HEK293 (cell line): ENCODE measurements at regions not wholly inside any gene's neighbourhood (a gene's known extent, or its start where the extent isn't known, plus 50 kb on each side); places are given as distances from the start of the nearest gene placed in this dataset.

Experiments
- CTCF ChIA-PET: fragments of 350-600 bp; formaldehyde crosslinking; extraction: SDS; loops from one replicate; lab custom pipeline; 2021; ENCODE audit warnings: antibody characterized with exemption; lab: Yijun Ruan, JAX
- POLR2A ChIA-PET: fragments of 300-600 bp; formaldehyde crosslinking; extraction: SDS; loops from one replicate; lab custom pipeline; 2020; ENCODE audit warnings: antibody characterized with exemption, inconsistent platforms; lab: Yijun Ruan, JAX
- H3K27ac ChIP-seq: fragments of 200-500 bp; sonication (Bioruptor generic); 2 replicates; pipeline ENCODE4 v1.5.1; 2014; ENCODE audit warnings: low read depth, low read length, control low read depth, inconsistent platforms; ENCODE audit errors: extremely low read depth
- H3K36me3 ChIP-seq, 2 experiments: fragments of 200-500 bp in 1 of 2; sonication (Bioruptor generic) in 1 of 2; 1 replicate in 1 of 2; 2 replicates in 1 of 2; pipeline ENCODE4 v1.5.1; 2014 to 2017; ENCODE audit warnings: inconsistent platforms in 2 of 2, low read length in 2 of 2; ENCODE audit not compliant: control insufficient read depth in 2 of 2, insufficient read depth in 1 of 2
- H3K4me1 ChIP-seq: fragments of 200-500 bp; sonication (Bioruptor generic); 2 replicates; pipeline ENCODE4 v1.5.1; 2014; ENCODE audit warnings: mild to moderate bottlenecking, low read length, inconsistent platforms; ENCODE audit not compliant: control insufficient read depth, insufficient read depth
- H3K4me3 ChIP-seq: 2 replicates; pipeline ENCODE4 v1.5.1; 2011; ENCODE audit warnings: low read depth, mild to moderate bottlenecking, control low read depth, low read length, moderate library complexity
- H3K9me3 ChIP-seq: fragments of 200-500 bp; sonication (Bioruptor generic); 2 replicates; pipeline ENCODE4 v1.5.1; 2014; ENCODE audit warnings: low read depth, low read length, inconsistent platforms; ENCODE audit not compliant: control insufficient read depth, insufficient read depth
- BCL11A ChIP-seq: fragments of 450-650 bp; formaldehyde crosslinking; IDR thresholded peaks from 2 replicates; pipeline ENCODE4 v1.5.1; 2016; ENCODE audit warnings: low read depth, missing biosample characterization, missing genetic modification characterization
- HOXA7 ChIP-seq: sonication (generic); formaldehyde crosslinking; IDR thresholded peaks from 2 replicates; pipeline ENCODE4 v1.8.1; 2022; ENCODE audit warnings: missing genetic modification reagents, borderline replicate concordance
- OSR2 ChIP-seq: fragments of 450-650 bp; formaldehyde crosslinking; IDR thresholded peaks from 2 replicates; pipeline ENCODE4 v1.5.1; 2016; ENCODE audit warnings: missing biosample characterization, missing genetic modification characterization
- SP2 ChIP-seq: fragments of 450-650 bp; formaldehyde crosslinking; IDR thresholded peaks from 2 replicates; pipeline ENCODE4 v1.5.1; 2016; ENCODE audit warnings: missing biosample characterization, missing genetic modification characterization
- YY1 ChIP-seq: fragments of 450-650 bp; formaldehyde crosslinking; IDR thresholded peaks from 2 replicates; pipeline ENCODE4 v1.5.1; 2018; ENCODE audit warnings: missing biosample characterization, missing genetic modification characterization
- ZFP41 ChIP-seq: fragments of 450-650 bp; formaldehyde crosslinking; IDR thresholded peaks from 2 replicates; pipeline ENCODE4 v1.5.1; 2016; ENCODE audit warnings: missing biosample characterization, missing genetic modification characterization, borderline replicate concordance
- ZFP69B ChIP-seq: fragments of 450-650 bp; formaldehyde crosslinking; IDR thresholded peaks from 2 replicates; pipeline ENCODE4 v1.5.1; 2016; ENCODE audit warnings: missing biosample characterization, missing genetic modification characterization
- ZNF133 ChIP-seq: fragments of 450-650 bp; formaldehyde crosslinking; IDR thresholded peaks from 2 replicates; pipeline ENCODE4 v1.5.1; 2016; ENCODE audit warnings: missing biosample characterization, missing genetic modification characterization
- ZNF155 ChIP-seq: fragments of 450-650 bp; formaldehyde crosslinking; IDR thresholded peaks from 2 replicates; pipeline ENCODE4 v1.5.1; 2016; ENCODE audit warnings: missing biosample characterization, missing genetic modification characterization
- ZNF157 ChIP-seq: fragments of 450-650 bp; formaldehyde crosslinking; IDR thresholded peaks from 2 replicates; pipeline ENCODE4 v1.5.1; 2016; ENCODE audit warnings: missing biosample characterization, missing genetic modification characterization
- ZNF16 ChIP-seq: fragments of 450-650 bp; formaldehyde crosslinking; IDR thresholded peaks from 2 replicates; pipeline ENCODE4 v1.5.1; 2016; ENCODE audit warnings: low read depth, missing biosample characterization, missing genetic modification characterization
- ZNF202 ChIP-seq: fragments of 450-650 bp; formaldehyde crosslinking; IDR thresholded peaks from 2 replicates; pipeline ENCODE4 v1.5.1; 2016; ENCODE audit warnings: missing biosample characterization, missing genetic modification characterization, borderline replicate concordance
- ZNF24 ChIP-seq: fragments of 450-650 bp; formaldehyde crosslinking; IDR thresholded peaks from 2 replicates; pipeline ENCODE4 v1.5.1; 2016; ENCODE audit warnings: missing biosample characterization, missing genetic modification characterization
- ZNF560 ChIP-seq: fragments of 450-650 bp; formaldehyde crosslinking; IDR thresholded peaks from 2 replicates; pipeline ENCODE4 v1.5.1; 2017; ENCODE audit warnings: missing biosample characterization, missing genetic modification characterization, borderline replicate concordance
- ZNF600 ChIP-seq: fragments of 450-650 bp; formaldehyde crosslinking; IDR thresholded peaks from 2 replicates; pipeline ENCODE4 v1.5.1; 2016; ENCODE audit warnings: missing biosample characterization, missing genetic modification characterization
- ZNF776 ChIP-seq: fragments of 450-650 bp; formaldehyde crosslinking; IDR thresholded peaks from 2 replicates; pipeline ENCODE4 v1.5.0; 2017; ENCODE audit warnings: missing biosample characterization, missing genetic modification characterization, borderline replicate concordance
- ZNF837 ChIP-seq: fragments of 450-650 bp; formaldehyde crosslinking; IDR thresholded peaks from 2 replicates; pipeline ENCODE4 v1.5.1; 2016; ENCODE audit warnings: missing biosample characterization, missing genetic modification characterization
- ZNF843 ChIP-seq: fragments of 450-650 bp; formaldehyde crosslinking; IDR thresholded peaks from 2 replicates; pipeline ENCODE4 v1.5.1; 2016; ENCODE audit warnings: missing biosample characterization, missing genetic modification characterization
- ZSCAN23 ChIP-seq: fragments of 450-650 bp; formaldehyde crosslinking; IDR thresholded peaks from 2 replicates; pipeline ENCODE4 v1.5.1; 2016; ENCODE audit warnings: missing biosample characterization, missing genetic modification characterization
- TF ChIP-seq, protein P1 (sequence below): fragments of 450-650 bp; formaldehyde crosslinking; IDR thresholded peaks from 2 replicates; pipeline ENCODE4 v1.5.1; 2016; ENCODE audit warnings: missing biosample characterization, missing genetic modification characterization
- TF ChIP-seq, protein P2 (sequence below): fragments of 450-650 bp; formaldehyde crosslinking; IDR thresholded peaks from 2 replicates; pipeline ENCODE4 v1.5.1; 2017; ENCODE audit warnings: missing biosample characterization, mild to moderate bottlenecking, missing genetic modification characterization, moderate library complexity
- TF ChIP-seq, protein P3 (sequence below): fragments of 450-650 bp; formaldehyde crosslinking; IDR thresholded peaks from 2 replicates; pipeline ENCODE4 v1.5.1; 2016; ENCODE audit warnings: missing biosample characterization, missing genetic modification characterization
- TF ChIP-seq, protein P4 (sequence below): fragments of 450-650 bp; formaldehyde crosslinking; IDR thresholded peaks from 2 replicates; pipeline ENCODE4 v1.5.1; 2017; ENCODE audit warnings: missing biosample characterization, missing genetic modification characterization
- TF ChIP-seq, protein P5 (sequence below): fragments of 450-650 bp; formaldehyde crosslinking; IDR thresholded peaks from 2 replicates; pipeline ENCODE4 v1.5.1; 2017; ENCODE audit warnings: missing biosample characterization, missing genetic modification characterization

DNA sequence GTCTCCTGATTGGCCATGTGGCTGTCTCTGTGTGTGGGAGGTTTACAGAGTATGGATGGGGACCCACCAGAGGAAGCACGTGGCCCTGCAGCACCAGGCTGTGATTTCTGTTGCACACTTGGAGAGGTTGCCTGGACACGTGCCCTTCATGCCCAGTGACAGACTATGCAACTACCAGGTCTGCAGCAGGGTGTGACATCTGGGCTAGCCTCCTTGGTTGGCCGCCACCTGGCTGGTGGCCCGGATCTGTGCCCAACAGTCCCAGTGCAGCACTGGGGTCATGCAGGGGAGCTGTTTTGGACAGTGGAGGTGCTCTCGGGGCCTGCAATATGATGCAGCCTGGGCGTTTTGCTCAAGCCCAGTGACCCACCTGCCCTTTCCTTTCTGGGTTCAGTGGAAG lies 212.5 kb downstream of the UBE3A start (continued):
- TF ChIP-seq, protein P1, sequence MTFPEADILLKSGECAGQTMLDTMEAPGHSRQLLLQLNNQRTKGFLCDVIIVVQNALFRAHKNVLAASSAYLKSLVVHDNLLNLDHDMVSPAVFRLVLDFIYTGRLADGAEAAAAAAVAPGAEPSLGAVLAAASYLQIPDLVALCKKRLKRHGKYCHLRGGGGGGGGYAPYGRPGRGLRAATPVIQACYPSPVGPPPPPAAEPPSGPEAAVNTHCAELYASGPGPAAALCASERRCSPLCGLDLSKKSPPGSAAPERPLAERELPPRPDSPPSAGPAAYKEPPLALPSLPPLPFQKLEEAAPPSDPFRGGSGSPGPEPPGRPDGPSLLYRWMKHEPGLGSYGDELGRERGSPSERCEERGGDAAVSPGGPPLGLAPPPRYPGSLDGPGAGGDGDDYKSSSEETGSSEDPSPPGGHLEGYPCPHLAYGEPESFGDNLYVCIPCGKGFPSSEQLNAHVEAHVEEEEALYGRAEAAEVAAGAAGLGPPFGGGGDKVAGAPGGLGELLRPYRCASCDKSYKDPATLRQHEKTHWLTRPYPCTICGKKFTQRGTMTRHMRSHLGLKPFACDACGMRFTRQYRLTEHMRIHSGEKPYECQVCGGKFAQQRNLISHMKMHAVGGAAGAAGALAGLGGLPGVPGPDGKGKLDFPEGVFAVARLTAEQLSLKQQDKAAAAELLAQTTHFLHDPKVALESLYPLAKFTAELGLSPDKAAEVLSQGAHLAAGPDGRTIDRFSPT (tag by site-specific recombination), result no peak
- TF ChIP-seq ZSCAN23 (tag by site-specific recombination), result no peak

DNA sequence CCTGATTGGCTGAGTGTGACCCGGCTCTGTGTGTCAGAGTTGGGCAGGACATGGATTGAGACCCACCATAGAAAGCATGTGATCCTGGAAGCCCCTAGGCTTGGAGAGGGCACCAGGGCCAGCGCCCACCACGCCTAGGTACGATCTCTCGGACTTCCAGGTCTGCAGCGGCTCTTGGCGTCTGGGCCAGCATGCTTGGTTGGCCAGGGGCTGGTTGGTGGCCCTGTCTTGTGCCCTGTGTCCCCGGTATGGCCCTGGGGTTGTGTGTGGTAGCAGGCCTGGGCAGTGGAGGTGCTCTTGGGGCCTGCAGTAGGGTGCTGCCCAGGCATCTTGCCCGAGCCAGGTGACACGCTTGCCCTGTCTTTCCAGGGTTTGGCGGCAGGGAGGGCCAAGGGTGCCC lies 210.6 kb downstream of the UBE3A start:
- no peak for TF ChIP-seq SP2 (tag by site-specific recombination)
- no peak for TF ChIP-seq ZNF560 (tag by site-specific recombination)
- TF ChIP-seq ZFP41 (tag by site-specific recombination), result no peak
- TF ChIP-seq, protein P2, sequence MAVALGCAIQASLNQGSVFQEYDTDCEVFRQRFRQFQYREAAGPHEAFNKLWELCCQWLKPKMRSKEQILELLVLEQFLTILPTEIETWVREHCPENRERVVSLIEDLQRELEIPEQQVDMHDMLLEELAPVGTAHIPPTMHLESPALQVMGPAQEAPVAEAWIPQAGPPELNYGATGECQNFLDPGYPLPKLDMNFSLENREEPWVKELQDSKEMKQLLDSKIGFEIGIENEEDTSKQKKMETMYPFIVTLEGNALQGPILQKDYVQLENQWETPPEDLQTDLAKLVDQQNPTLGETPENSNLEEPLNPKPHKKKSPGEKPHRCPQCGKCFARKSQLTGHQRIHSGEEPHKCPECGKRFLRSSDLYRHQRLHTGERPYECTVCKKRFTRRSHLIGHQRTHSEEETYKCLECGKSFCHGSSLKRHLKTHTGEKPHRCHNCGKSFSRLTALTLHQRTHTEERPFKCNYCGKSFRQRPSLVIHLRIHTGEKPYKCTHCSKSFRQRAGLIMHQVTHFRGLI, result no peak
- TF ChIP-seq, protein P3, sequence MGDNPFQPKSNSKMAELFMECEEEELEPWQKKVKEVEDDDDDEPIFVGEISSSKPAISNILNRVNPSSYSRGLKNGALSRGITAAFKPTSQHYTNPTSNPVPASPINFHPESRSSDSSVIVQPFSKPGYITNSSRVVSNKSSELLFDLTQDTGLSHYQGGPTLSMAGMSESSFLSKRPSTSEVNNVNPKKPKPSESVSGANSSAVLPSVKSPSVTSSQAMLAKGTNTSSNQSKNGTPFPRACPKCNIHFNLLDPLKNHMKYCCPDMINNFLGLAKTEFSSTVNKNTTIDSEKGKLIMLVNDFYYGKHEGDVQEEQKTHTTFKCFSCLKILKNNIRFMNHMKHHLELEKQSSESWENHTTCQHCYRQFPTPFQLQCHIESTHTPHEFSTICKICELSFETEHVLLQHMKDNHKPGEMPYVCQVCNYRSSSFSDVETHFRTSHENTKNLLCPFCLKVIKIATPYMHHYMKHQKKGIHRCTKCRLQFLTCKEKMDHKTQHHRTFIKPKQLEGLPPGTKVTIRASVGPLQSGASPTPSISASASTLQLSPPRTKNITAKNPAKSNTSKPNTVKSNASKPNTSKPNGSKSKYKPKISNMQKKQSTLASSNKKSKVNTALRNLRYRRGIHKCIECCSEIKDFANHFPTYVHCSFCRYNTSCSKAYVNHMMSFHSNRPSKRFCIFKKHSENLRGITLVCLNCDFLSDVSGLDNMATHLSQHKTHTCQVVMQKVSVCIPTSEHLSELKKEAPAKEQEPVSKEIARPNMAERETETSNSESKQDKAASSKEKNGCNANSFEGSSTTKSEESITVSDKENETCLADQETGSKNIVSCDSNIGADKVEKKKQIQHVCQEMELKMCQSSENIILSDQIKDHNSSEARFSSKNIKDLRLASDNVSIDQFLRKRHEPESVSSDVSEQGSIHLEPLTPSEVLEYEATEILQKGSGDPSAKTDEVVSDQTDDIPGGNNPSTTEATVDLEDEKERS, result no peak
- TF ChIP-seq YY1 (tag by site-specific recombination), result no peak
- no peak for TF ChIP-seq ZNF202 (tag by site-specific recombination)
- no peak for TF ChIP-seq ZNF24
- TF ChIP-seq ZNF776 (tag by site-specific recombination), result no peak
- no peak for TF ChIP-seq ZNF16
- no peaks in the 10 kb centered on the region for H3K36me3 ChIP-seq
- CTCF ChIA-PET, result no interaction called here
- no peak overlapping the region for H3K27ac ChIP-seq
- H3K4me1 ChIP-seq, result no peaks in the 10 kb centered on the region
- H3K4me3 ChIP-seq, result no peak overlapping the region
- H3K9me3 ChIP-seq, result no peaks in the 10 kb centered on the region
- POLR2A ChIA-PET, result no interaction called here

DNA sequence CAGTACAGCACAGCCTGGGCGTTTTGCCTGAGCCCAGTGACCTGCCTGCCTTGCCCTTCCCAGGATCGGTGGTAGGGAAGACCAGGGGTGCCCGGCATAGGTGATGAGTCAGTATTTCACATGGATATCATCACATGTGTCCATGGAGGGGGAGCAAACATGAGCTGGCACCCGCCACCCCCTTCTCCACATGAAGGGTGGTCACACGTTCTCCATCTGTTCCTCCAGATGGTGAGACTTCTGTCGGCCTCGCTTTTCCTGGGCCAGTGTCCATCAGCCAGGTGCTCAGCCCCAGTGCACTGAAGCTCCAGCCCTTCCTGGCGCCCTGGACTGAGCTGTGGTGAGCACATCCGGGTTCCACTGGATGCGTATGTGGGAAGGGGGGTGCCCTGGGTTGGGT lies 208.4 kb downstream of the UBE3A start:
- Histone ChIP-seq H3K4me1 (no peaks in the 10 kb centered on the region), H3K4me3 (no peak overlapping the region), H3K9me3 (no peaks in the 10 kb centered on the region), H3K27ac (no peak overlapping the region), H3K36me3 (no peaks in the 10 kb centered on the region)
- ChIA-PET POLR2A (no interaction called here), CTCF (no interaction called here)
- no peak for TF ChIP-seq ZNF843 (tag by site-specific recombination)
- TF ChIP-seq OSR2 (tag by site-specific recombination), result no peak
- no peak for TF ChIP-seq ZNF133 (tag by site-specific recombination)
- no peak for TF ChIP-seq BCL11A (tag by site-specific recombination)
- TF ChIP-seq, protein P2, result no peak
- TF ChIP-seq, protein P4, sequence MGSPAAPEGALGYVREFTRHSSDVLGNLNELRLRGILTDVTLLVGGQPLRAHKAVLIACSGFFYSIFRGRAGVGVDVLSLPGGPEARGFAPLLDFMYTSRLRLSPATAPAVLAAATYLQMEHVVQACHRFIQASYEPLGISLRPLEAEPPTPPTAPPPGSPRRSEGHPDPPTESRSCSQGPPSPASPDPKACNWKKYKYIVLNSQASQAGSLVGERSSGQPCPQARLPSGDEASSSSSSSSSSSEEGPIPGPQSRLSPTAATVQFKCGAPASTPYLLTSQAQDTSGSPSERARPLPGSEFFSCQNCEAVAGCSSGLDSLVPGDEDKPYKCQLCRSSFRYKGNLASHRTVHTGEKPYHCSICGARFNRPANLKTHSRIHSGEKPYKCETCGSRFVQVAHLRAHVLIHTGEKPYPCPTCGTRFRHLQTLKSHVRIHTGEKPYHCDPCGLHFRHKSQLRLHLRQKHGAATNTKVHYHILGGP (tag by site-specific recombination), result no peak
- TF ChIP-seq ZNF600, result no peak
- TF ChIP-seq ZNF157 (tag by site-specific recombination), result no peak
- TF ChIP-seq, protein P5, sequence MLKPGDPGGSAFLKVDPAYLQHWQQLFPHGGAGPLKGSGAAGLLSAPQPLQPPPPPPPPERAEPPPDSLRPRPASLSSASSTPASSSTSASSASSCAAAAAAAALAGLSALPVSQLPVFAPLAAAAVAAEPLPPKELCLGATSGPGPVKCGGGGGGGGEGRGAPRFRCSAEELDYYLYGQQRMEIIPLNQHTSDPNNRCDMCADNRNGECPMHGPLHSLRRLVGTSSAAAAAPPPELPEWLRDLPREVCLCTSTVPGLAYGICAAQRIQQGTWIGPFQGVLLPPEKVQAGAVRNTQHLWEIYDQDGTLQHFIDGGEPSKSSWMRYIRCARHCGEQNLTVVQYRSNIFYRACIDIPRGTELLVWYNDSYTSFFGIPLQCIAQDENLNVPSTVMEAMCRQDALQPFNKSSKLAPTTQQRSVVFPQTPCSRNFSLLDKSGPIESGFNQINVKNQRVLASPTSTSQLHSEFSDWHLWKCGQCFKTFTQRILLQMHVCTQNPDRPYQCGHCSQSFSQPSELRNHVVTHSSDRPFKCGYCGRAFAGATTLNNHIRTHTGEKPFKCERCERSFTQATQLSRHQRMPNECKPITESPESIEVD, result no peak
- TF ChIP-seq ZFP69B (tag by site-specific recombination), result no peak
- no peak for TF ChIP-seq ZNF837 (tag by site-specific recombination)
- TF ChIP-seq ZNF155 (tag by site-specific recombination), result no peak
- TF ChIP-seq HOXA7 (CRISPR knock-in tag), result no peak
- TF ChIP-seq ZNF560 (tag by site-specific recombination), result no peak
